ENCODE measurements at regions not wholly inside any gene's neighbourhood (a gene's known extent, or its start where the extent isn't known, plus 50 kb on each side); places are given as distances from the start of the nearest gene placed in this dataset.

DNA sequence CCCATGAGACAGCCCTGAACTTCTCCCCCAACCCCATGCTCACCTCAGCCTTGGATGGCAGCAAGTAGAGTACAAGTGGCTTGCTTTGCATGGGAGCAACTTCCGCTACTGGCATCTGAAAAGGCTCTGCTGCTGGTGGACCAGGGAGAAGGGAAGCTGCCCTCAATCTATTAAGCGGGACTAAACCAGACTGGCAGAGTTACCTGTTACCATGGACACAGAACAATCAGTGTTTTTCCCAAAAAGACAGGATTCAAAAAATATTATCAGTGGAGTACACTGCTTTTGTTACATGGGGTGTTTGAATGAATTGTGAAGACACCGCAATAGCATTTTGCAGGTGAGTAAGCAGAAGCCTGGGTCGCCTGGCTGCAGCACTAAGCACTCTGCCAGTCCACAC, 631.4 kb upstream of the B3GAT1 start:
- TF ChIP-seq, protein P1, sequence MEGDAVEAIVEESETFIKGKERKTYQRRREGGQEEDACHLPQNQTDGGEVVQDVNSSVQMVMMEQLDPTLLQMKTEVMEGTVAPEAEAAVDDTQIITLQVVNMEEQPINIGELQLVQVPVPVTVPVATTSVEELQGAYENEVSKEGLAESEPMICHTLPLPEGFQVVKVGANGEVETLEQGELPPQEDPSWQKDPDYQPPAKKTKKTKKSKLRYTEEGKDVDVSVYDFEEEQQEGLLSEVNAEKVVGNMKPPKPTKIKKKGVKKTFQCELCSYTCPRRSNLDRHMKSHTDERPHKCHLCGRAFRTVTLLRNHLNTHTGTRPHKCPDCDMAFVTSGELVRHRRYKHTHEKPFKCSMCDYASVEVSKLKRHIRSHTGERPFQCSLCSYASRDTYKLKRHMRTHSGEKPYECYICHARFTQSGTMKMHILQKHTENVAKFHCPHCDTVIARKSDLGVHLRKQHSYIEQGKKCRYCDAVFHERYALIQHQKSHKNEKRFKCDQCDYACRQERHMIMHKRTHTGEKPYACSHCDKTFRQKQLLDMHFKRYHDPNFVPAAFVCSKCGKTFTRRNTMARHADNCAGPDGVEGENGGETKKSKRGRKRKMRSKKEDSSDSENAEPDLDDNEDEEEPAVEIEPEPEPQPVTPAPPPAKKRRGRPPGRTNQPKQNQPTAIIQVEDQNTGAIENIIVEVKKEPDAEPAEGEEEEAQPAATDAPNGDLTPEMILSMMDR (IDR thresholded peaks at IDR 0.05) = no peak
- Mint-ChIP-seq H3K36me3 (ENCODE audit: low read depth) (no peaks in the 10 kb centered on the region), H3K4me1 (no peaks in the 10 kb centered on the region), H3K9me3 (no peaks in the 10 kb centered on the region), H3K27ac (no peak overlapping the region), H3K4me3 (no peak overlapping the region), H3K27me3 (peaks cover 2% of the 10 kb centered on the region)
- intact Hi-C loops (cut with micrococcal nuclease) = no loop called here
- no peak for DNase-seq
- ATAC-seq (ENCODE audit: low read depth) = no peak
- POLR2A ChIA-PET = no interaction called here
- CTCF ChIA-PET = no interaction called here

GRCh38 chr11:135037828-135038227, 625.8 kb upstream of the B3GAT1 start:
- H3K27ac Mint-ChIP-seq = no peak overlapping the region
- ChIA-PET POLR2A (no interaction called here), CTCF (no interaction called here)
- no peaks in the 10 kb centered on the region for H3K4me1 Mint-ChIP-seq
- H3K36me3 Mint-ChIP-seq (ENCODE audit: low read depth) = no peaks in the 10 kb centered on the region
- H3K9me3 Mint-ChIP-seq = no peaks in the 10 kb centered on the region
- no peak overlapping the region for H3K4me3 Mint-ChIP-seq
- no peaks in the 10 kb centered on the region for H3K27me3 Mint-ChIP-seq
- intact Hi-C loops (cut with micrococcal nuclease) = no loop called here
- ATAC-seq (ENCODE audit: low read depth) (no peak), DNase-seq (no peak)
- TF ChIP-seq, protein P1 (IDR thresholded peaks at IDR 0.05) = no peak

DNA sequence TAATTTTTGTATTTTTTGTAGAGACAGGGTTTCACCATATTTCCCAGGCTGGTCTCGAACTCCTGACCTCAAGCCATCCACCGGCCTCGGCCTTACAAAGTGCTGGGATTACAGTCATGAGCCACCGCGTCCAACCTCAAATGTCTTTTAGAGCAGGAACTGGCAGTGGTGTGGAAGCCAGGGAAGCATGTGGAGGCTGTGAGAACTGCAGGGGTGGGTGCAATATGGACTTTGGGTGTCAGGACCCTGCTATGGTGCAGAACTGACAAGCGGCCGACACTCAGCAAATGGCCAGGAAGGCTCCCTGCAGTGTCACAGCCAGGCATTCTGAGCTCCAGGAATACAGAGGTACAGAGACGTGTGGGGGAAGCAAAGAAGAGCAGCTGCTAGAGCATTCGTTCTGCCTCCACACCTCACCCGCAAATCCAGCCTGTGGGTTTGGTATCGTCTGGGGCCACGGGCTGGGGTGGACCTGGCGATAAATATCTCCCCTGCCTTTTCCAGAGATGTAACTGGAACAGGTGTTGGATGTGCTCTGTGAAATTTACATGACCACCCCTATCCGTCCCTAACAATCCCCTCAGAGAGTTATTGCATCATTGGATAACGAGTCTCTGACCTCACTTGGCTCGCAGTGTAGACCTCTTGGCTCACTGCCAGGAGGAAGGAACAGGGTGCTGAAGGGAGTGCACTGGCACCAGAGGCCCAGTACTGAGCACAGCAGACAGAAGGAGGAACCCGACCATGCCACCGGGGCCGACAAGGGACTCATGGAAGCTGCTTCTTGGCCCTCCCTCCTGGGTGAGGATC, 624.7 kb upstream of the B3GAT1 start:
- ATAC-seq (ENCODE audit: low read depth) (no peak), DNase-seq (no peak)
- ChIA-PET CTCF (no interaction called here), POLR2A (no interaction called here)
- H3K4me3 Mint-ChIP-seq = no peak overlapping the region
- H3K36me3 Mint-ChIP-seq (ENCODE audit: low read depth) = no peaks in the 10 kb centered on the region
- H3K27ac Mint-ChIP-seq = no peak overlapping the region
- H3K4me1 Mint-ChIP-seq = no peaks in the 10 kb centered on the region
- H3K9me3 Mint-ChIP-seq = no peaks in the 10 kb centered on the region
- intact Hi-C loops (cut with micrococcal nuclease) = no loop called here
- TF ChIP-seq, protein P1 (IDR thresholded peaks at IDR 0.05) = no peak
- H3K27me3 Mint-ChIP-seq = no peaks in the 10 kb centered on the region

- DNase-seq (no peak), ATAC-seq (ENCODE audit: low read depth) (no peak)
- TF ChIP-seq, protein P1 (IDR thresholded peaks at IDR 0.05) = no peak
- intact Hi-C loops (cut with micrococcal nuclease) = no loop called here
- H3K27me3 Mint-ChIP-seq = no peaks in the 10 kb centered on the region
- ChIA-PET POLR2A (no interaction called here), CTCF (no interaction called here)
- H3K4me1 Mint-ChIP-seq = no peaks in the 10 kb centered on the region
- H3K36me3 Mint-ChIP-seq (ENCODE audit: low read depth) = no peaks in the 10 kb centered on the region
- no peaks in the 10 kb centered on the region for H3K9me3 Mint-ChIP-seq
- no peak overlapping the region for H3K4me3 Mint-ChIP-seq
- H3K27ac Mint-ChIP-seq = no peak overlapping the region
These were observed 623.2 kb upstream of the B3GAT1 start for GRCh38 chr11:135035282-135035681.

GRCh38 chr11:135033540-135033939, 621.5 kb upstream of the B3GAT1 start:
- DNase-seq = no peak
- Mint-ChIP-seq H3K36me3 (ENCODE audit: low read depth) (no peaks in the 10 kb centered on the region), H3K4me1 (no peaks in the 10 kb centered on the region), H3K27me3 (no peaks in the 10 kb centered on the region), H3K4me3 (no peak overlapping the region), H3K27ac (no peak overlapping the region), H3K9me3 (no peaks in the 10 kb centered on the region)
- ATAC-seq (ENCODE audit: low read depth) = no peak
- POLR2A ChIA-PET = no interaction called here
- TF ChIP-seq, protein P1 (IDR thresholded peaks at IDR 0.05) = no peak
- CTCF ChIA-PET = no interaction called here
- intact Hi-C loops (cut with micrococcal nuclease) = no loop called here
